ENCODE measurements at regions not wholly inside any gene's neighbourhood (a gene's known extent, or its start where the extent isn't known, plus 50 kb on each side); places are given as distances from the start of the nearest gene placed in this dataset.

DNA sequence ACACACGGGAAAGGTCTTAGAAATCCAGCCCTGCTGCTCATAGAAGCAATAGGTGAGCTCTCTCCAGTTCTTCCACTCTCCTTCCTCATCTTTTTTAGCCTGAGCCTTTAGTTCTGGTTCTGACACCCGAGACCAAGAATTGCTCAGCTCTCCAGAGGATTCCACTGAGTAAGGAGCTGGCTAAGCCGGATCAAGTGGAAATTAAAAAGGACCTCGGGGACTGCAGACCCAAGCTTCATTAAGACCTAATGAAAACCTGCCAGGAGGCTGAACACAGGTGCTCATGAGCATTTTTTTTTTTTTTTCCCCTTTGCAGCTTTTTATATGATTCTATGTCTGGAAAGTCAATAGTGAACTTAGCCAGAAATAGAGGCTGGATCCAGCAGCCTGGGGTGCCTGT lies 1176.0 kb upstream of the AUTS2 start:
- no peak overlapping the region for H2AFZ ChIP-seq (ENCODE audit: low read length)
- no peaks in the 10 kb centered on the region for H3F3A ChIP-seq (ENCODE audit: low read depth)
- H3K4me1 ChIP-seq (ENCODE audit: insufficient read depth, low read length, poor library complexity, severe bottlenecking), result no peaks in the 10 kb centered on the region
- no peaks in the 10 kb centered on the region for H3K79me2 ChIP-seq (ENCODE audit: insufficient read depth, low read length)
- TF ChIP-seq, protein P1, sequence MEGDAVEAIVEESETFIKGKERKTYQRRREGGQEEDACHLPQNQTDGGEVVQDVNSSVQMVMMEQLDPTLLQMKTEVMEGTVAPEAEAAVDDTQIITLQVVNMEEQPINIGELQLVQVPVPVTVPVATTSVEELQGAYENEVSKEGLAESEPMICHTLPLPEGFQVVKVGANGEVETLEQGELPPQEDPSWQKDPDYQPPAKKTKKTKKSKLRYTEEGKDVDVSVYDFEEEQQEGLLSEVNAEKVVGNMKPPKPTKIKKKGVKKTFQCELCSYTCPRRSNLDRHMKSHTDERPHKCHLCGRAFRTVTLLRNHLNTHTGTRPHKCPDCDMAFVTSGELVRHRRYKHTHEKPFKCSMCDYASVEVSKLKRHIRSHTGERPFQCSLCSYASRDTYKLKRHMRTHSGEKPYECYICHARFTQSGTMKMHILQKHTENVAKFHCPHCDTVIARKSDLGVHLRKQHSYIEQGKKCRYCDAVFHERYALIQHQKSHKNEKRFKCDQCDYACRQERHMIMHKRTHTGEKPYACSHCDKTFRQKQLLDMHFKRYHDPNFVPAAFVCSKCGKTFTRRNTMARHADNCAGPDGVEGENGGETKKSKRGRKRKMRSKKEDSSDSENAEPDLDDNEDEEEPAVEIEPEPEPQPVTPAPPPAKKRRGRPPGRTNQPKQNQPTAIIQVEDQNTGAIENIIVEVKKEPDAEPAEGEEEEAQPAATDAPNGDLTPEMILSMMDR (conservative IDR thresholded peaks at IDR 0.05; ENCODE audit: low read length), result no peak
- TF ChIP-seq EZH2phosphoT487 (IDR thresholded peaks at IDR 0.05; ENCODE audit: borderline replicate concordance), result no peak
- no peaks in the 10 kb centered on the region for H3K9me2 ChIP-seq (replicated peaks; ENCODE audit: low read depth, low read length)
- no peaks in the 10 kb centered on the region for H3K36me3 ChIP-seq (ENCODE audit: insufficient read depth, low read length)
- no peaks in the 10 kb centered on the region for H4K20me1 ChIP-seq (ENCODE audit: insufficient read depth, low read length, poor library complexity, severe bottlenecking)
- H3K4me3 ChIP-seq (ENCODE audit: low read length, poor library complexity, severe bottlenecking), result no peak overlapping the region
- H3K4me2 ChIP-seq (ENCODE audit: low read depth, low read length, poor library complexity, severe bottlenecking), result no peak overlapping the region
- H3K27me3 ChIP-seq (ENCODE audit: insufficient read depth, low read length, poor library complexity, severe bottlenecking), result no peaks in the 10 kb centered on the region
- no peak overlapping the region for H3K9ac ChIP-seq (ENCODE audit: low read depth, low read length, poor library complexity, severe bottlenecking)
- peaks cover 4% of the 10 kb centered on the region; the same call in 1 of the 2 replicates for H3K9me3 ChIP-seq (ENCODE audit: insufficient read depth, low read depth, low read length)

DNA sequence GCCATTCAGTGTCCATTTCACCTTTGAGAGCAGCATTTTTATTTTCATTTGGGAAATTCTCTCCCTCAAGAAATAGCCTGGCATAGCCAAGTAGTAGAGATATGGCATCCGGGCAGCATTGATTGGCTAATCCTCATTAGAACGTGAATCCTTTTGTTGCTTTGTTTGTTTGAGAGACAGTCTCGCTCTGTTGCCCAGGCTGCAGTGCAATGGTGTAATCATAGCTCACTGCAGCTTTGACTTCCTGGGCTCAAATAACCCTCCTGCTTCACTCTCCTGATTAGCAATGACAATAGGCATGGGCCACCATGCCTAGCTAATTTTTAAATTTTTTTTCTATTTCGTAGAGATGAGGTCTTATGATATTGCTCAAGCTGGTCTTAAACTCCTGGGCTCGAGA lies 1174.9 kb upstream of the AUTS2 start:
- no peak overlapping the region for H3K4me2 ChIP-seq (ENCODE audit: low read depth, low read length, poor library complexity, severe bottlenecking)
- H2AFZ ChIP-seq (ENCODE audit: low read length), result no peak overlapping the region
- no peaks in the 10 kb centered on the region for H3F3A ChIP-seq (ENCODE audit: low read depth)
- no peaks in the 10 kb centered on the region for H4K20me1 ChIP-seq (ENCODE audit: insufficient read depth, low read length, poor library complexity, severe bottlenecking)
- no peak overlapping the region for H3K4me3 ChIP-seq (ENCODE audit: low read length, poor library complexity, severe bottlenecking)
- H3K4me1 ChIP-seq (ENCODE audit: insufficient read depth, low read length, poor library complexity, severe bottlenecking), result no peaks in the 10 kb centered on the region
- H3K9me3 ChIP-seq (ENCODE audit: insufficient read depth, low read depth, low read length), result peaks cover 4% of the 10 kb centered on the region; the same call in 1 of the 2 replicates
- no peaks in the 10 kb centered on the region for H3K27me3 ChIP-seq (ENCODE audit: insufficient read depth, low read length, poor library complexity, severe bottlenecking)
- H3K9me2 ChIP-seq (replicated peaks; ENCODE audit: low read depth, low read length), result no peaks in the 10 kb centered on the region
- H3K79me2 ChIP-seq (ENCODE audit: insufficient read depth, low read length), result no peaks in the 10 kb centered on the region
- H3K36me3 ChIP-seq (ENCODE audit: insufficient read depth, low read length), result no peaks in the 10 kb centered on the region
- no peak overlapping the region for H3K9ac ChIP-seq (ENCODE audit: low read depth, low read length, poor library complexity, severe bottlenecking)
- TF ChIP-seq, protein P1 (conservative IDR thresholded peaks at IDR 0.05; ENCODE audit: low read length), result no peak
- no peak for TF ChIP-seq EZH2phosphoT487 (IDR thresholded peaks at IDR 0.05; ENCODE audit: borderline replicate concordance)

DNA sequence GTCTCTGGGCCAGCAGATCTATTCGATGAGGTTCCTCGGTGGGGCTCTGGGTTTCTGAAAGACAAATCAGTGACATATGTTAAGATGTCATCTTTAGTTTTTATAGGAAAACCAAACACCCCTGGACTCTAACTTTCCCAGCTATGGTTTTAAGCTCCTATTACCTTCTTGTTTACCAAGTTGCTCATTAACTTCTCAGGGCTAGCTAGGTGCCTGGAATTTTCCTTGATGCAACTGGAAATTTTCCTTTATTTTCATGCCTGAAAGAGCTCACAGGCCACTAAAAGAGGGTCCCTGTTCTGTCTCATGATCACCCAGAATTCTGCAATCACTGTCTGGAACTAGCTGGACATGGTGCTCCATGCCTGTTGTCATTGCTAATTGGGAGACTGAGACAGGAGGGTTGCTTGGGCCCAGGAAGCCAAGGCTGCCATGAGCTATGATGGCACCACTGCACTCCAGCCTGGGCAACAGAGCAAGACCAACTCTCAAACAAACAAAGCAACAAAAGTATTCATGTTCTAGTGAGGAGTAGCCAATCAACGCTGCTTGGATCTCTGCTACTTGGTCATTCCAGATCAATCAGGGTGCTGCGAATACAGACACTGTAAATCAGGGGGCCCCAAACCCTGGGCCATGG lies 1173.5 kb upstream of the AUTS2 start:
- no peaks in the 10 kb centered on the region for H3K27me3 ChIP-seq (ENCODE audit: insufficient read depth, low read length, poor library complexity, severe bottlenecking)
- H3K4me3 ChIP-seq (ENCODE audit: low read length, poor library complexity, severe bottlenecking), result no peak overlapping the region
- no peak overlapping the region for H3K9ac ChIP-seq (ENCODE audit: low read depth, low read length, poor library complexity, severe bottlenecking)
- no peak for TF ChIP-seq EZH2phosphoT487 (IDR thresholded peaks at IDR 0.05; ENCODE audit: borderline replicate concordance)
- TF ChIP-seq, protein P1 (conservative IDR thresholded peaks at IDR 0.05; ENCODE audit: low read length), result no peak
- H3K79me2 ChIP-seq (ENCODE audit: insufficient read depth, low read length), result no peaks in the 10 kb centered on the region
- no peaks in the 10 kb centered on the region for H3K4me1 ChIP-seq (ENCODE audit: insufficient read depth, low read length, poor library complexity, severe bottlenecking)
- H4K20me1 ChIP-seq (ENCODE audit: insufficient read depth, low read length, poor library complexity, severe bottlenecking), result no peaks in the 10 kb centered on the region
- no peak overlapping the region for H3K4me2 ChIP-seq (ENCODE audit: low read depth, low read length, poor library complexity, severe bottlenecking)
- H3K9me3 ChIP-seq (ENCODE audit: insufficient read depth, low read depth, low read length), result peaks cover 4% of the 10 kb centered on the region; the same call in 1 of the 2 replicates
- no peaks in the 10 kb centered on the region for H3F3A ChIP-seq (ENCODE audit: low read depth)
- no peaks in the 10 kb centered on the region for H3K9me2 ChIP-seq (replicated peaks; ENCODE audit: low read depth, low read length)
- no peak overlapping the region for H2AFZ ChIP-seq (ENCODE audit: low read length)
- no peaks in the 10 kb centered on the region for H3K36me3 ChIP-seq (ENCODE audit: insufficient read depth, low read length)
